HS-27A (cell line): ENCODE measurements at regions not wholly inside any gene's neighbourhood (a gene's known extent, or its start where the extent isn't known, plus 50 kb on each side); places are given as distances from the start of the nearest gene placed in this dataset.

ENCODE experiments used
- DNase-seq: peaks from one replicate; pipeline ENCODE4 v3.0.0-alpha.2; 2012; ENCODE audit warnings: low read depth, missing footprints

DNA sequence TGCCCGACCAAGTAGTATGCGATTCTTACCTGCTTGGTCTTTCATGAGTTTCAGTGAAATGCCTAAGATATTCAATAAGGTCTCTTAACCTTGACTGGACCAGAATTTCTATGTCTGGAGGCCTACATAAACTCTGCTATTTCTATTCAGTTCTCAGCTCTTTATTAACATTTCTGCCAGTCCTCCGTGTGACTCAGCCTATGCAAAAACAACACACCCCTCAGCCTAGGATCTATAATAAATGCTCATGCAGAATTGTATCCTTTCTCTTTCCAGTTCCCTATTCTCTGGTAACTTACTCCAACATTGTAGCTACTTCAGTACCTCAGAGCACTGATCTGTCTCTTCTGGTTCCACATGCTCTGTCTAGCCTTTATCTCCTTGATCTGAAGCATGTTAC is 1507.4 kb downstream of the CDH11 start:
- DNase-seq, result no peak

DNA sequence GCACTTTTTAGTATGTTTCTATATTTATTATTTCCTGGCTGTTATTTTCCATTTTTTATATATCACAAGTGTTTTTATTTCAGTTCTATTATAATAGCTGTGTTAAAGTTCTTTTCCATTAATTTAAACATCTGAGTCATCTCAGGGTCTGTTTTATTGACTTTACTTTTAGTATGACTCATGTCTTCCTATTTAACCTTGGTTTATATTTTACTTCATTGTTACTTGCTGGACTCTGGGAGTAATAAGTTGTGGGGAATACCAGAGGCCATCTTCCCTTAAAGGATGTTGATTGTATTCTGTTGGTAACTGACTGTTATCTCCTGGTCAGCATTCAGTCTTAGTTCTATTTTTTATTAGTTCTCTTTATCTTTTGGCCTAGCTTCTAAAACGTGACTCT is 1508.2 kb downstream of the CDH11 start:
- no peak for DNase-seq

DNA sequence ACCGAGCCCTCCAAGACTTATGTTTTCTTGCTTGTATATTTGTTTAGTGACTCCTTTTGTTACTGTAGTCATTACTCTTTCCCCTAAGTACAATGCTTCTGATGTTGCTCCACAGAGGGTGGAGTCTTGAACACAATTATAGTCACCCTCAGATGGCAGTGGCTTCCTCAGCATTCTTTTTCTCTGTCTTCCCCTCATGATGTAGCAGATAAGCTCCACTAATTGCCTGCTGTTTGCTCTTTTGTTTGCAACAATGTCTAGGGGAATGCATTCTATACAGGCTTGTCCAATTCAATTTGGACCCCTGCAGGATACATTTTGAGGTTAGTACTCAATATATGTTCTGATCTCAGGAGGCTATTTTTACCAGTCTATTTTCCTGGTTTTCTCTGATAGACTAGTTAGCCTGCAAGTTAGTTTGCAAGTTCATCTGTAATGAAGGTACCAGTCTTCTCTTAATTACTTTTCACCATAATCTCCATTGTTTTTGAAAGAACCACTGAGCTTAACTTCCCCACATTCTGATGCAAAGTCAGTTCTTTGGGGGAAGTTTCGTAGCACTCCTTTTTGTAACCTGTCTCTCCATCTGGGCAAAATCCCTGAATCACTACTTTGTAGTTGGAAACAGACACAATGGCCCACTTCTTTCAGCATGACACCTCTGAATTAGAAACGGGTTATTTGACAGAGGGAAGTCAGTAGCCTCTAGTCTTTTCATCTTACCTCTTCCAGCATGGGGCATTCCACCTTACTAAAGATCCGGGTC is 1509.2 kb downstream of the CDH11 start:
- DNase-seq, result no peak

- DNase-seq, result no peak
Measured at GRCh38 chr16:63606778-63607177, 1515.1 kb downstream of the CDH11 start.

GRCh38 chr16:63602206-63602927 is 1519.5 kb downstream of the CDH11 start:
- no peak for DNase-seq

DNA sequence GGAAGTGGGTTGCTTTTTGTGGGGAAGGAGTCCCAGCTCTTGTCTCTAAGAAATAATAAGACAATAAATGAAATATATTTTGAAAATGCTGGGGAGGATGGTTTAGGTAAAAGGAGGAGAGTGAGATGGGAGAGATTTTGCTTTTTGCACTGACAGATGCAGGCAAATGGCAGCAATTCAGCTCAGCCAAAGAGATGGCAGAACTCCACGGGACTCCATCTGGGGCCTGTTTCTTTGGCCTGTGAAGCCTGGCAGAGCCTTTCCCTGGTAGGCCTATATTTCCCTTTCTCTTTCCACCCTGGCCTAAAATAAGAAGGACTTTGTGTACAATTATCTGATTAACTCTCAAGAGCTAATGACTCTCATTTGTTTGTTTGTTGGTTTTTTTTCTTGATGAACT is 1525.1 kb downstream of the CDH11 start:
- no peak for DNase-seq

GRCh38 chr16:63592852-63593251 is 1529.0 kb downstream of the CDH11 start:
- DNase-seq, result no peak

- DNase-seq, result no peak
Measured at GRCh38 chr16:63581570-63581969, 1540.3 kb downstream of the CDH11 start.

- no peak for DNase-seq
Measured at GRCh38 chr16:63578791-63579190, 1542.6 kb upstream of the CDH8 start.

DNA sequence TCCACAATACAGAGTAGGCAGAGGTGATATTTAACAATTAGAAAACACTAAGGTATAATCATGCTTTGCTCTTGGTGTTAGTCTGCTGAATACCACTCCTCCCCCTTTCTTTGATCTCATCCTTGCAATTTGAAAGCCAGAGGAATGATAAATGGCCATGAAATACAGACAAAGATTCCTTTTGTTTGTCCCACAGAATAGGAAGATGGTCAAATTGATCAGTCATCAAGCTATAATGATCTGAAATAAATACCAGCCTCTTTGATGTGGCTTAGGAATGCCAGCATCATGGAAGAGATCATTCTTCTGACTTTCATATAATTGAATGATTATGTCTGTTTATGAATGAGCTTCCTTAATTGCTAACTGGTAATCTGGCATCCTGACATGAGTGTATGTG is 1541.7 kb upstream of the CDH8 start:
- no peak for DNase-seq

- no peak for DNase-seq
Measured at GRCh38 chr16:63575041-63575440, 1538.8 kb upstream of the CDH8 start.

GRCh38 chr16:63568164-63568563 is 1531.9 kb upstream of the CDH8 start:
- DNase-seq, result no peak

GRCh38 chr16:63563819-63564505 is 1527.7 kb upstream of the CDH8 start:
- no peak for DNase-seq

DNA sequence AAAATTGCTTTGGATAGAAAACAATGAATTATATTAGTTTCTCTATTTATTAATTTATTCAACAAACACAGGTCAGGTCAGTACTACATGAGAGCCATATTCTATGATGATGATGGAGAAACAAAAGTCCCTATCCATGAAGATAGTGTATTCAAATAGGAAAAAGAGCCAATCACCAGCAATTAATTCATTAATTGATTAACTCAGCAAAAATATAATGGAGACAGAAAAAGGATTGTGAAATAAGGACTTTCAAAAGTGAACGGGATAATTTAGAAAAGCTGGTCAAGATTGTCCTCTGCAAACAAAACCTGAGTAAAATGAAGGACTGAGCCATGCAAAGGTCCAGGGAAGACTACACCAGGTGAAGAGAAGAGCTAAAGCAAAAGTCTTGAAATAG is 1517.7 kb upstream of the CDH8 start:
- no peak for DNase-seq

- DNase-seq, result no peak
Measured at GRCh38 chr16:63539276-63539675, 1503.0 kb upstream of the CDH8 start.

- no peak for DNase-seq
Measured at GRCh38 chr16:63530974-63531373, 1494.7 kb upstream of the CDH8 start.

DNA sequence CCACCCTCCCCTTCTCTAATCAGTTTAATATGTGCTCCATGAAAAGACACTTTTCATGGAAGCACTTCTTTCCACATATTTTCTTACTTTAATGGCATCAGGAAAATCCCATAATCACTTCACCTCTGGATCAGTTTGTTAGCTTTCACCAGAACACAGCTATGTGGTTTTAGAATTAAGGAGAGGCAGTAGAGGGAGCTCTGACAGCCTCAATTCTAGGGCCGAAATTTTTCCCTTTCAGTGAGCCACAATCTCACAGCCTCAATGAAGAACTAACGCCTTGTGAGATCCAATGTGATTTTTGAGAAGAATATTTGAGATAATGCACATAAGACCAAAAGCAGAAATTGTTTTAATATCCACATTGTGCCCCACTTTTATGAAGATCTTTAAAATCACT is 1494.0 kb upstream of the CDH8 start:
- DNase-seq, result no peak

GRCh38 chr16:63527404-63527803 is 1491.2 kb upstream of the CDH8 start:
- no peak for DNase-seq

DNA sequence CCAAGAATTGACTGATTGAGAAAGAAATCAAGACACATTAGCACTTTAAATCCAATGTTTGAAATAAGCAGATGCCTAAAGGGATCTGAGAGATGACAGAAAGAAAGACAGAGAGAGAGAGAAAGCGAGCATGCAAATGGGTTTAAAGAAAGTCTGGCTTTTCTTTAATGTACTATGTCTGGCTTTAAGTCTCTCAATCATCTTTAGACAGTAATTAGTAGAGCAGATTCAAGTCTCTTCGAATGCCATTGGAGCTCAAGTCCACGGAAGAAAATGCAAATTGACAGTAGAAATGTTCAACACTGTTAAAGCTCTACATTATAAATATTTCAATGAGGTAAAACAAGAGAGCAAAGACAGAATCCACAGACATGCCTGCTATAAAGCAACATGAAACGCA is 1480.2 kb upstream of the CDH8 start:
- DNase-seq, result no peak

GRCh38 chr16:63512910-63513309 is 1476.7 kb upstream of the CDH8 start:
- DNase-seq, result no peak

- no peak for DNase-seq
Measured at GRCh38 chr16:63497408-63497807, 1461.2 kb upstream of the CDH8 start.

DNA sequence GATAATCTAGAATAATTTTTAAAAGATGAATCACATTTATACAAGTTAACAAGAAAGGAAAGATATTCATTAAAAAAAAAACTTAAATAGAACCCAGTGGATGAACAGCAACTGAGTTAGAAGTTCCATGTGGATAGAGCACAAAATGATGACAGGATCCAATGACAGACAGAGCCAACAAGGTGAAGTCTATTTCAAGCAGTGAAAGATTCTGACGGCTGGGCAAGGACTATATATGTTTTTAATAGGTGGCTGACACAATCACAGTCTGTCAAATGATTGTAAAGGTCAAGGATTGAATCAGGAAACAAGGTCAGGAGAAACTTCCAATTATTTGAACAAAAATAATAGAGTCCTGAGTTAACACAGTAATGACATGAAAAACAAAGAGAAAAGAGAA is 1460.0 kb upstream of the CDH8 start:
- DNase-seq, result no peak

DNA sequence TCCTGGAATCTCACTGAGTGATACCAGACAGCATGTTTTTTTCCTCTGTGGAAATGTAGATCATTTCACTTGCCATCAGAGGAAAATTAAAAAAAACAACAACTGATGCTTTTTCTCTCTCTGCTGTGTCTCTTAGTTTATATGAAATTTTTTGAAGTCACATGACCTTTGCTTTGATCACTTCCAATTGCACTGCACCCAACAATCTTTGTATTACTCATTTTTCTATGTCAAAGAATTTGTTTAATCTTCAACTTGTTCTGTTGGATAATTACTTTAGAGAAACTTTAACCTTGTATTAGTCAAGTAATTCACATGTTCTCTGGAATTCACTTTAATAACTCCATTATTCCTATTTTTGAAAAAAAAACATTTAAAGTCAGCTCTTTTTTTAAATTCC is 1452.7 kb upstream of the CDH8 start:
- no peak for DNase-seq
